ENCODE measurements at regions not wholly inside any gene's neighbourhood (a gene's known extent, or its start where the extent isn't known, plus 50 kb on each side); places are given as distances from the start of the nearest gene placed in this dataset.

- Histone ChIP-seq H3K4me3 (ENCODE audit: low read depth, low read length) (no peak overlapping the region), H3K9me3 (ENCODE audit: control insufficient read depth, insufficient read depth, low read length) (no peaks in the 10 kb centered on the region), H3K9ac (ENCODE audit: low read depth, low read length) (no peak overlapping the region), H3K36me3 (ENCODE audit: control insufficient read depth, insufficient read depth, low read length) (no peaks in the 10 kb centered on the region), H3K4me1 (ENCODE audit: control insufficient read depth, insufficient read depth, low read length) (no peaks in the 10 kb centered on the region), H3K27me3 (ENCODE audit: control insufficient read depth, insufficient read depth, low read length) (no peaks in the 10 kb centered on the region)
Observed at GRCh38 chr2:129441610-129442009, 537.9 kb upstream of the RAB6C start.

- Histone ChIP-seq H3K36me3 (ENCODE audit: control insufficient read depth, insufficient read depth, low read length) (no peaks in the 10 kb centered on the region), H3K9ac (ENCODE audit: low read depth, low read length) (no peak overlapping the region), H3K4me3 (ENCODE audit: low read depth, low read length) (no peak overlapping the region), H3K4me1 (ENCODE audit: control insufficient read depth, insufficient read depth, low read length) (no peaks in the 10 kb centered on the region), H3K9me3 (ENCODE audit: control insufficient read depth, insufficient read depth, low read length) (no peaks in the 10 kb centered on the region), H3K27me3 (ENCODE audit: control insufficient read depth, insufficient read depth, low read length) (no peaks in the 10 kb centered on the region)
Observed at GRCh38 chr2:129443235-129443864, 536.1 kb upstream of the RAB6C start.

- H3K4me1 ChIP-seq (ENCODE audit: control insufficient read depth, insufficient read depth, low read length): no peaks in the 10 kb centered on the region
- H3K9ac ChIP-seq (ENCODE audit: low read depth, low read length): no peak overlapping the region
- H3K27me3 ChIP-seq (ENCODE audit: control insufficient read depth, insufficient read depth, low read length): no peaks in the 10 kb centered on the region
- H3K9me3 ChIP-seq (ENCODE audit: control insufficient read depth, insufficient read depth, low read length): no peaks in the 10 kb centered on the region
- H3K36me3 ChIP-seq (ENCODE audit: control insufficient read depth, insufficient read depth, low read length): no peaks in the 10 kb centered on the region
- no peak overlapping the region for H3K4me3 ChIP-seq (ENCODE audit: low read depth, low read length)
Observed at GRCh38 chr2:129443865-129444739, 535.4 kb upstream of the RAB6C start.

- Histone ChIP-seq H3K9me3 (ENCODE audit: control insufficient read depth, insufficient read depth, low read length) (no peaks in the 10 kb centered on the region), H3K36me3 (ENCODE audit: control insufficient read depth, insufficient read depth, low read length) (no peaks in the 10 kb centered on the region), H3K27me3 (ENCODE audit: control insufficient read depth, insufficient read depth, low read length) (no peaks in the 10 kb centered on the region), H3K4me3 (ENCODE audit: low read depth, low read length) (no peak overlapping the region), H3K4me1 (ENCODE audit: control insufficient read depth, insufficient read depth, low read length) (no peaks in the 10 kb centered on the region), H3K9ac (ENCODE audit: low read depth, low read length) (no peak overlapping the region)
Observed at GRCh38 chr2:129444751-129445150, 534.7 kb upstream of the RAB6C start.

- H3K9me3 ChIP-seq (ENCODE audit: control insufficient read depth, insufficient read depth, low read length): no peaks in the 10 kb centered on the region
- H3K9ac ChIP-seq (ENCODE audit: low read depth, low read length): no peak overlapping the region
Observed at GRCh38 chr2:129456691-129457090, 522.8 kb upstream of the RAB6C start.

GRCh38 chr2:129457277-129457818, 522.1 kb upstream of the RAB6C start:
- H3K27me3 ChIP-seq (ENCODE audit: control insufficient read depth, insufficient read depth, low read length): no peaks in the 10 kb centered on the region
- H3K9ac ChIP-seq (ENCODE audit: low read depth, low read length): no peak overlapping the region
- no peaks in the 10 kb centered on the region for H3K9me3 ChIP-seq (ENCODE audit: control insufficient read depth, insufficient read depth, low read length)
- H3K4me3 ChIP-seq (ENCODE audit: low read depth, low read length): no peak overlapping the region
- no peaks in the 10 kb centered on the region for H3K36me3 ChIP-seq (ENCODE audit: control insufficient read depth, insufficient read depth, low read length)
- no peaks in the 10 kb centered on the region for H3K4me1 ChIP-seq (ENCODE audit: control insufficient read depth, insufficient read depth, low read length)

More at GRCh38 chr2:129456691-129457090, 522.8 kb upstream of the RAB6C start:
- Histone ChIP-seq H3K27me3 (ENCODE audit: control insufficient read depth, insufficient read depth, low read length) (no peaks in the 10 kb centered on the region), H3K4me3 (ENCODE audit: low read depth, low read length) (no peak overlapping the region), H3K4me1 (ENCODE audit: control insufficient read depth, insufficient read depth, low read length) (no peaks in the 10 kb centered on the region), H3K36me3 (ENCODE audit: control insufficient read depth, insufficient read depth, low read length) (no peaks in the 10 kb centered on the region)

GRCh38 chr2:129458006-129458405, 521.5 kb upstream of the RAB6C start:
- H3K9me3 ChIP-seq (ENCODE audit: control insufficient read depth, insufficient read depth, low read length): no peaks in the 10 kb centered on the region
- H3K4me3 ChIP-seq (ENCODE audit: low read depth, low read length): no peak overlapping the region
- H3K27me3 ChIP-seq (ENCODE audit: control insufficient read depth, insufficient read depth, low read length): no peaks in the 10 kb centered on the region
- no peak overlapping the region for H3K9ac ChIP-seq (ENCODE audit: low read depth, low read length)
- no peaks in the 10 kb centered on the region for H3K4me1 ChIP-seq (ENCODE audit: control insufficient read depth, insufficient read depth, low read length)
- H3K36me3 ChIP-seq (ENCODE audit: control insufficient read depth, insufficient read depth, low read length): no peaks in the 10 kb centered on the region

- Histone ChIP-seq H3K9ac (ENCODE audit: low read depth, low read length) (no peak overlapping the region), H3K9me3 (ENCODE audit: control insufficient read depth, insufficient read depth, low read length) (no peaks in the 10 kb centered on the region), H3K27me3 (ENCODE audit: control insufficient read depth, insufficient read depth, low read length) (no peaks in the 10 kb centered on the region), H3K36me3 (ENCODE audit: control insufficient read depth, insufficient read depth, low read length) (no peaks in the 10 kb centered on the region), H3K4me1 (ENCODE audit: control insufficient read depth, insufficient read depth, low read length) (no peaks in the 10 kb centered on the region), H3K4me3 (ENCODE audit: low read depth, low read length) (no peak overlapping the region)
Observed at GRCh38 chr2:129458436-129458835, 521.0 kb upstream of the RAB6C start.

GRCh38 chr2:129459200-129459876, 520.1 kb upstream of the RAB6C start:
- no peak overlapping the region for H3K9ac ChIP-seq (ENCODE audit: low read depth, low read length)
- no peaks in the 10 kb centered on the region for H3K4me1 ChIP-seq (ENCODE audit: control insufficient read depth, insufficient read depth, low read length)
- H3K27me3 ChIP-seq (ENCODE audit: control insufficient read depth, insufficient read depth, low read length): no peaks in the 10 kb centered on the region
- H3K9me3 ChIP-seq (ENCODE audit: control insufficient read depth, insufficient read depth, low read length): no peaks in the 10 kb centered on the region
- H3K4me3 ChIP-seq (ENCODE audit: low read depth, low read length): no peak overlapping the region
- no peaks in the 10 kb centered on the region for H3K36me3 ChIP-seq (ENCODE audit: control insufficient read depth, insufficient read depth, low read length)

- H3K9ac ChIP-seq (ENCODE audit: low read depth, low read length): no peak overlapping the region
- H3K4me3 ChIP-seq (ENCODE audit: low read depth, low read length): no peak overlapping the region
- H3K27me3 ChIP-seq (ENCODE audit: control insufficient read depth, insufficient read depth, low read length): no peaks in the 10 kb centered on the region
- no peaks in the 10 kb centered on the region for H3K9me3 ChIP-seq (ENCODE audit: control insufficient read depth, insufficient read depth, low read length)
- H3K4me1 ChIP-seq (ENCODE audit: control insufficient read depth, insufficient read depth, low read length): no peaks in the 10 kb centered on the region
- no peaks in the 10 kb centered on the region for H3K36me3 ChIP-seq (ENCODE audit: control insufficient read depth, insufficient read depth, low read length)
Observed at GRCh38 chr2:129459881-129460280, 519.6 kb upstream of the RAB6C start.

GRCh38 chr2:129460299-129461198, 518.9 kb upstream of the RAB6C start:
- Histone ChIP-seq H3K36me3 (ENCODE audit: control insufficient read depth, insufficient read depth, low read length) (no peaks in the 10 kb centered on the region), H3K27me3 (ENCODE audit: control insufficient read depth, insufficient read depth, low read length) (no peaks in the 10 kb centered on the region), H3K9me3 (ENCODE audit: control insufficient read depth, insufficient read depth, low read length) (no peaks in the 10 kb centered on the region), H3K4me3 (ENCODE audit: low read depth, low read length) (no peak overlapping the region), H3K4me1 (ENCODE audit: control insufficient read depth, insufficient read depth, low read length) (no peaks in the 10 kb centered on the region), H3K9ac (ENCODE audit: low read depth, low read length) (no peak overlapping the region)
